SH-SY5Y (cell line): ENCODE measurements at regions not wholly inside any gene's neighbourhood (a gene's known extent, or its start where the extent isn't known, plus 50 kb on each side); places are given as distances from the start of the nearest gene placed in this dataset.

Experiments
- GATA2 ChIP-seq: IDR thresholded peaks from 2 replicates; pipeline ENCODE4 v1.6.1; 2011; ENCODE audit warnings: mild to moderate bottlenecking, low read depth, low read length
- GATA3 ChIP-seq: IDR thresholded peaks from 2 replicates; pipeline ENCODE4 v1.6.1; 2011; ENCODE audit warnings: low read depth, mild to moderate bottlenecking, low read length, moderate library complexity

- TF ChIP-seq GATA3, result no peak
- no peak for TF ChIP-seq GATA2
Measured at GRCh38 chr11:116586392-116586791, 186.4 kb downstream of the BUD13 start.
